ENCODE measurements at regions not wholly inside any gene's neighbourhood (a gene's known extent, or its start where the extent isn't known, plus 50 kb on each side); places are given as distances from the start of the nearest gene placed in this dataset.

DNA sequence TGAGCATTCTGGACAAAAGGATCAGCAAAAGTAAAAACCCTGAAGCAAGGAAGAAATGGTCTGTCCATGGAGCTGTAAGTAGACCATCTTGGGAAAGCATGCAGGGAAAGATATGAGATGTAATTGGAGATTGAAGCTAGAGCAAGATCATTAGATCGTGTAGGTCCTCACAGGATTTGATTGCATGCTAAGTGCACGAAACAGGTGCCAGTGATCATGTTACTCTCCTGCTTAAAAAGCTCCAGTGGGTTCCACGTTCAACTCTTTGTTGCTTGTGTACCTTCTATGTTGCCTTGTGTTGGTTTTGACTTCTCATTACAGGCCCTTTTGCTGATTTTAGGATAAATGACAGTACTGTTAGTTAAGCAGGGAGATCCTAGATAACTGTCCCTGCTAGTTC is 442.0 kb downstream of the DMRT2 start:
- TF ChIP-seq, protein P1, sequence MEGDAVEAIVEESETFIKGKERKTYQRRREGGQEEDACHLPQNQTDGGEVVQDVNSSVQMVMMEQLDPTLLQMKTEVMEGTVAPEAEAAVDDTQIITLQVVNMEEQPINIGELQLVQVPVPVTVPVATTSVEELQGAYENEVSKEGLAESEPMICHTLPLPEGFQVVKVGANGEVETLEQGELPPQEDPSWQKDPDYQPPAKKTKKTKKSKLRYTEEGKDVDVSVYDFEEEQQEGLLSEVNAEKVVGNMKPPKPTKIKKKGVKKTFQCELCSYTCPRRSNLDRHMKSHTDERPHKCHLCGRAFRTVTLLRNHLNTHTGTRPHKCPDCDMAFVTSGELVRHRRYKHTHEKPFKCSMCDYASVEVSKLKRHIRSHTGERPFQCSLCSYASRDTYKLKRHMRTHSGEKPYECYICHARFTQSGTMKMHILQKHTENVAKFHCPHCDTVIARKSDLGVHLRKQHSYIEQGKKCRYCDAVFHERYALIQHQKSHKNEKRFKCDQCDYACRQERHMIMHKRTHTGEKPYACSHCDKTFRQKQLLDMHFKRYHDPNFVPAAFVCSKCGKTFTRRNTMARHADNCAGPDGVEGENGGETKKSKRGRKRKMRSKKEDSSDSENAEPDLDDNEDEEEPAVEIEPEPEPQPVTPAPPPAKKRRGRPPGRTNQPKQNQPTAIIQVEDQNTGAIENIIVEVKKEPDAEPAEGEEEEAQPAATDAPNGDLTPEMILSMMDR (IDR thresholded peaks at IDR 0.05), result no peak
- TF ChIP-seq NR3C1 (IDR thresholded peaks at IDR 0.05) (no peak), POLR2A (IDR thresholded peaks at IDR 0.05; ENCODE audit: low read length) (no peak), MAZ (IDR thresholded peaks at IDR 0.05; ENCODE audit: borderline replicate concordance, low read depth, low read length) (no peak), CHD2 (IDR thresholded peaks at IDR 0.05; ENCODE audit: low read length, partially characterized antibody) (no peak), RAD21 (conservative IDR thresholded peaks at IDR 0.05 in 1 of 2, IDR thresholded peaks at IDR 0.05 in 1 of 2) (no peak), FOSB (CRISPR knock-in tag; IDR thresholded peaks at IDR 0.05) (no peak)
- TF ChIP-seq, protein P2, sequence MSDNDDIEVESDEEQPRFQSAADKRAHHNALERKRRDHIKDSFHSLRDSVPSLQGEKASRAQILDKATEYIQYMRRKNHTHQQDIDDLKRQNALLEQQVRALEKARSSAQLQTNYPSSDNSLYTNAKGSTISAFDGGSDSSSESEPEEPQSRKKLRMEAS (IDR thresholded peaks at IDR 0.05), result no peak

All from A549 (cell line).